NCI-H69 (cell line): ENCODE measurements at regions not wholly inside any gene's neighbourhood (a gene's known extent, or its start where the extent isn't known, plus 50 kb on each side); places are given as distances from the start of the nearest gene placed in this dataset.

Experiments used
- DNase-seq: peaks from one replicate; lab custom pipeline; 2025; lab: John Stamatoyannopoulos, UW

- peak; percentile 49 for DNase-seq
These were observed 228.0 kb downstream of the TLE4 start for GRCh38 chr9:79799691-79800335.

GRCh38 chr9:79798450-79798849 is 226.7 kb downstream of the TLE4 start:
- DNase-seq: no peak

- no peak for DNase-seq
These were observed 224.6 kb downstream of the TLE4 start for GRCh38 chr9:79796411-79796810.

GRCh38 chr9:79788662-79789061 is 216.9 kb downstream of the TLE4 start:
- DNase-seq: no peak

GRCh38 chr9:79781263-79781662 is 209.5 kb downstream of the TLE4 start:
- DNase-seq: no peak

- no peak for DNase-seq
These were observed 208.8 kb downstream of the TLE4 start for GRCh38 chr9:79780559-79780958.

GRCh38 chr9:79779901-79780300 is 208.1 kb downstream of the TLE4 start:
- no peak for DNase-seq

GRCh38 chr9:79778581-79778980 is 206.8 kb downstream of the TLE4 start:
- DNase-seq: no peak

GRCh38 chr9:79776581-79776980 is 204.8 kb downstream of the TLE4 start:
- peak; percentile 38 for DNase-seq
